Loucy (cell line): ENCODE measurements at regions not wholly inside any gene's neighbourhood (a gene's known extent, or its start where the extent isn't known, plus 50 kb on each side); places are given as distances from the start of the nearest gene placed in this dataset.

Source experiments
- CTCF ChIP-seq: fragments of 200-600 bp; sonication (generic); conservative IDR thresholded peaks from 2 replicates; pipeline ENCODE4 v1.5.1; 2014; ENCODE audit warnings: mild to moderate bottlenecking, antibody characterized with exemption, low read length
- EZH2phosphoT487 ChIP-seq: fragments of 200-600 bp; IDR thresholded peaks from 2 replicates; pipeline ENCODE4 v1.6.1; 2018; ENCODE audit warnings: antibody characterized with exemption, mild to moderate bottlenecking, moderate library complexity, borderline replicate concordance

DNA sequence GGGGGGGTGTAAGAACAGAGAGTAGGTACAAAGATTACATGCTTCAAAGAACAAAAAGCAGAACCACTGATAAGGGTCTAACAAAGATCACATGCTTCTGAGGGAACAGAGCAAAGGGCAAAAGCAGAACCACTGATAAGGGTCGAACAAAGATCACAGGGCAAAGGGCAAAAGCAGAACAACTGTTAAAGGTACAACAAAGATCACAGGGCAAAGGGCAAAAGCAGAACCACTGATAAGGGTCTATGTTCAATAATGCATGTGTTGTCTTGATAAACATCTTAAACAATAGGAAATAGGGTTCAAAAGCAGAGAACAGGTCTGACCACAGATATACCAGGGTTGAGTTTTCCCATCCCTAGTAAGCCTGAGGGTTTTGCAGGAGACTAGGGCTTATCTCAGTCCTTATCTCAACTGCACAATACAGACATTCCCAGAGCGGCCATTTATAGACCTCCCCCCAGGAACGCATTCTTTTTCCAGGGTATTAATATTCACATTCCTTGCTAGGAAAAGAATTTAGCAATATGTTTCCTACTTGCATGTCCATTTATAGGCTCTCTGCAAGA lies 81.9 kb upstream of the PGR start:
- TF ChIP-seq CTCF: no peak
- no peak for TF ChIP-seq EZH2phosphoT487
